Sigmoid colon (tissue), 6 donors: ENCODE measurements at regions not wholly inside any gene's neighbourhood (a gene's known extent, or its start where the extent isn't known, plus 50 kb on each side); places are given as distances from the start of the nearest gene placed in this dataset.

ENCODE experiments used
- DNase-seq: peaks from one replicate; pipeline ENCODE4 v3.0.0-alpha.2; 2019
- H3K27ac ChIP-seq, 4 donors: fragments of 200-600 bp; sonication (generic); one replicate each; pipeline ENCODE4 v1.5.1; 2016 to 2019; ENCODE audit warnings: mild to moderate bottlenecking in 1 of 4
- H3K27me3 ChIP-seq, 3 donors: fragments of 200-600 bp; sonication (generic); one replicate each; pipeline ENCODE4 v1.5.1; 2019; ENCODE audit warnings: mild to moderate bottlenecking in 1 of 3
- H3K36me3 ChIP-seq, 4 donors: fragments of 200-600 bp; sonication (generic); one replicate each; pipeline ENCODE4 v1.5.1; 2016 to 2019
- H3K4me1 ChIP-seq, 4 donors: fragments of 200-600 bp; sonication (generic); one replicate each; pipeline ENCODE4 v1.5.1; 2017 to 2019
- H3K4me3 ChIP-seq, 4 donors: fragments of 200-600 bp; sonication (generic); one replicate each; pipeline ENCODE4 v1.5.1; 2017 to 2019; ENCODE audit warnings: mild to moderate bottlenecking in 2 of 4, moderate library complexity in 1 of 4
- H3K9me3 ChIP-seq, 4 donors: fragments of 200-600 bp in 3 of 4; sonication (generic) in 3 of 4; one replicate each; pipeline versions ENCODE4 v1.5.1 to v1.6.1; 2013 to 2019
- EP300 ChIP-seq, 4 donors: sonication (generic); formaldehyde crosslinking; IDR thresholded peaks; one replicate each; pipeline ENCODE4 v1.6.1; 2017; ENCODE audit warnings: antibody characterized with exemption in 4 of 4
- POLR2A ChIP-seq, 2 donors: fragments of 450-650 bp; IDR thresholded peaks; one replicate each; pipeline ENCODE4 v1.6.1; 2016; ENCODE audit warnings: antibody characterized with exemption in 2 of 2, mild to moderate bottlenecking in 2 of 2, moderate library complexity in 2 of 2
- POLR2AphosphoS5 ChIP-seq, 4 donors: sonication (generic); formaldehyde crosslinking; IDR thresholded peaks; one replicate each; pipeline ENCODE4 v1.6.1; 2017; ENCODE audit warnings: antibody characterized with exemption in 4 of 4
- WGBS, 2 donors: extraction: QIAGEN DNeasy Blood & Tissue Kit; methylation state at CpG; one replicate each; pipeline ENCODE4 v1.1.7; 2013; 5-methylcytosine and 5-hydroxymethylcytosine counted together
- intact Hi-C: fragments of 100-400 bp; cut with DNase I; formaldehyde crosslinking; loops from one replicate; pipeline ENCODE4 v1.15.1; 2023
- TF ChIP-seq, protein P1 (sequence below), 4 experiments: fragments of 450-650 bp in 3 of 4; fragments of 200-600 bp in 1 of 4; IDR thresholded peaks; one replicate each; pipeline ENCODE4 v1.5.1; 2016 to 2019; ENCODE audit warnings: antibody characterized with exemption in 4 of 4, mild to moderate bottlenecking in 3 of 4, moderate library complexity in 2 of 4
- donor health status: healthy with polysubstance abuse.
- donor health status: healthy.

DNA sequence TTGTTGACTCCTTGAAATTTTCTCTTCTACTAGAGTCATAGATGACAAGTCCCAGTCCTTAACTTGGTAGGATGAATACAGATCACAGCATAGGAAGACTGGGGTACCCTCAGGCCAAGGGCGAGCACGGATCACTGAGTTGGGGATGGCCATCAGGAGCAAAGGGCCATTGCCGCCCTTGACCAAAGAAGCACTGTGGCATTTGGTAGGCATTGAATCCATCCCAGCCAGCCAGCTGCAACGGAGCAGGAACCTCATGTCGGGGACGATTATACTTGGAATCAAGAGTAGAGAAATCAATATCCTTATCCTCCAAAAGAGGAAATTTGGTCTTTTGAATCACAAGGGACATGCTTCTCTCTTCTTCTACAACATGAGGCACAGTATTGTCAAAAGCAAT, 50.1 kb upstream of the ZNF573 start:
- no peak overlapping the region for H3K27ac ChIP-seq
- H3K27me3 ChIP-seq, result no peaks in the 10 kb centered on the region
- intact Hi-C loops, result no loop called here
- TF ChIP-seq POLR2A (IDR thresholded peaks at IDR 0.05) (no peak), POLR2AphosphoS5 (IDR thresholded peaks at IDR 0.05) (no peak), EP300 (IDR thresholded peaks at IDR 0.05) (no peak)
- TF ChIP-seq, protein P1, sequence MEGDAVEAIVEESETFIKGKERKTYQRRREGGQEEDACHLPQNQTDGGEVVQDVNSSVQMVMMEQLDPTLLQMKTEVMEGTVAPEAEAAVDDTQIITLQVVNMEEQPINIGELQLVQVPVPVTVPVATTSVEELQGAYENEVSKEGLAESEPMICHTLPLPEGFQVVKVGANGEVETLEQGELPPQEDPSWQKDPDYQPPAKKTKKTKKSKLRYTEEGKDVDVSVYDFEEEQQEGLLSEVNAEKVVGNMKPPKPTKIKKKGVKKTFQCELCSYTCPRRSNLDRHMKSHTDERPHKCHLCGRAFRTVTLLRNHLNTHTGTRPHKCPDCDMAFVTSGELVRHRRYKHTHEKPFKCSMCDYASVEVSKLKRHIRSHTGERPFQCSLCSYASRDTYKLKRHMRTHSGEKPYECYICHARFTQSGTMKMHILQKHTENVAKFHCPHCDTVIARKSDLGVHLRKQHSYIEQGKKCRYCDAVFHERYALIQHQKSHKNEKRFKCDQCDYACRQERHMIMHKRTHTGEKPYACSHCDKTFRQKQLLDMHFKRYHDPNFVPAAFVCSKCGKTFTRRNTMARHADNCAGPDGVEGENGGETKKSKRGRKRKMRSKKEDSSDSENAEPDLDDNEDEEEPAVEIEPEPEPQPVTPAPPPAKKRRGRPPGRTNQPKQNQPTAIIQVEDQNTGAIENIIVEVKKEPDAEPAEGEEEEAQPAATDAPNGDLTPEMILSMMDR (IDR thresholded peaks at IDR 0.05), result no peak
- H3K9me3 ChIP-seq, result peaks cover 20 to 71% (median 51%) of the 10 kb centered on the region in 4 donors
- no peaks in the 10 kb centered on the region for H3K4me1 ChIP-seq
- WGBS, 2 donors, result 94% methylated on average over 6 of the region's 6 CpGs
- DNase-seq, result no peak
- H3K36me3 ChIP-seq, result peaks cover 0 to 20% (median 9%) of the 10 kb centered on the region in 4 donors
- H3K4me3 ChIP-seq, result no peak overlapping the region
